ENCODE measurements at regions not wholly inside any gene's neighbourhood (a gene's known extent, or its start where the extent isn't known, plus 50 kb on each side); places are given as distances from the start of the nearest gene placed in this dataset.

DNA sequence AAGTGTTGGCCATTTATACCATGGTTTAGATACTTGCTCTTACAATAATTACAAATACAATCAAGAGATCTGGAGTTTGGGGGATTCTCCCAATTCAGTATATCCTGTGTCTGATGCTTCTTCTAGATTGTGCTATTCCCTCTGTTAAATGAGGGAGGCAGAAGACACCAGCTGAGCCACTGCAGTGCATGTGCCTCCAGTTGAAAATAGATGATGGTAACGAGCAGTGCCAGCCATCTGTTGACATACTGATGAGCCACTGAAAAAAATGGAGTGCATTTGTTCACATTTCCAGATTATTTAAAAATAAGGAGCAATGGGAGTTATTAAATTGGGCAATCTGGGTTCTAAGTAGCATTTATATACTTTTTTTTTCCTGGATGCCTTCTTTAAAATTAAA, 1428.0 kb upstream of the TENM4 start:
- H3K27ac ChIP-seq (ENCODE audit: insufficient read depth, low read length) = no peak overlapping the region
- H2AFZ ChIP-seq (replicated peaks; ENCODE audit: low read length, poor library complexity) = no peak overlapping the region
- in situ Hi-C loops (cut with MboI; ENCODE audit: low sequenced_read_pairs) (no loop called here), dilution Hi-C loops (cut with HindIII; ENCODE audit: low sequenced_read_pairs, unreplicated experiment) (no loop called here), intact Hi-C loops (cut with micrococcal nuclease) (no loop called here)
- no peak overlapping the region for H3K4ac ChIP-seq (ENCODE audit: low read depth, low read length)
- no peak overlapping the region for H4K5ac ChIP-seq (ENCODE audit: low read depth, low read length)
- H3K79me1 ChIP-seq (ENCODE audit: low read depth in 1 of 2, low read length in 2 of 2) = no peaks in the 10 kb centered on the region
- H3K36me3 ChIP-seq (ENCODE audit: control insufficient read depth, insufficient read depth, low read length) = no peaks in the 10 kb centered on the region
- no peak overlapping the region for H3K4me3 ChIP-seq (ENCODE audit: insufficient read depth, low read depth, low read length)
- no peak overlapping the region for H3K9ac ChIP-seq (ENCODE audit: low read depth, low read length)
- H3K23ac ChIP-seq (ENCODE audit: low read depth, low read length) = no peak overlapping the region
- no peaks in the 10 kb centered on the region for H3K27me3 ChIP-seq (ENCODE audit: control insufficient read depth, insufficient read depth, low read length)
- no peak overlapping the region for H2BK15ac ChIP-seq (ENCODE audit: low read depth, low read length)
- ATAC-seq (ENCODE audit: low read depth) (no peak), DNase-seq (no peak)
- WGBS, 2 experiments (ENCODE audit: extremely low coverage in 2 of 2, insufficient read length in 1 of 2) = no CpG with 5 or more reads among the region's 1 CpG
- no peak overlapping the region for H2BK5ac ChIP-seq (ENCODE audit: low read depth, low read length, poor library complexity, severe bottlenecking)
- no peaks in the 10 kb centered on the region for H3K4me1 ChIP-seq (ENCODE audit: control insufficient read depth, insufficient read depth, low read length)
- no peak overlapping the region for H3K14ac ChIP-seq (replicated peaks; ENCODE audit: low read depth, low read length)
- CTCF ChIA-PET = no interaction called here
- H3K4me2 ChIP-seq (ENCODE audit: low read depth, low read length) = no peak overlapping the region
- H3K9me3 ChIP-seq (ENCODE audit: control insufficient read depth, insufficient read depth, low read length) = no peaks in the 10 kb centered on the region
- H2BK120ac ChIP-seq (ENCODE audit: low read depth, low read length) = no peak overlapping the region
- no TSS peak for BruUV-seq (replicated peaks)
- no peaks in the 10 kb centered on the region for H3K9me1 ChIP-seq (ENCODE audit: insufficient read depth, low read length)
- no peak overlapping the region for H4K91ac ChIP-seq (ENCODE audit: insufficient read depth, low read depth, low read length)
- H2BK20ac ChIP-seq (ENCODE audit: low read depth, low read length) = no peak overlapping the region
- no peak overlapping the region for H3K18ac ChIP-seq (ENCODE audit: low read depth, low read length)
- no peak overlapping the region for H2AK9ac ChIP-seq (replicated peaks; ENCODE audit: low read depth, low read length, poor library complexity)
- TF ChIP-seq CEBPB (IDR thresholded peaks at IDR 0.05; ENCODE audit: low read depth, low read length) (no peak), RAD21 (IDR thresholded peaks at IDR 0.05; ENCODE audit: low read length) (no peak), BHLHE40 (IDR thresholded peaks at IDR 0.05; ENCODE audit: low read depth, low read length) (no peak), NFE2L2 (IDR thresholded peaks at IDR 0.05; ENCODE audit: low read depth, low read length) (no peak), RCOR1 (IDR thresholded peaks at IDR 0.05; ENCODE audit: insufficient replicate concordance, low read length) (no peak), MXI1 (IDR thresholded peaks at IDR 0.05; ENCODE audit: borderline replicate concordance, low read depth, low read length) (no peak), MAFK (IDR thresholded peaks at IDR 0.05; ENCODE audit: low read depth, low read length) (no peak)
- TF ChIP-seq, protein P1, sequence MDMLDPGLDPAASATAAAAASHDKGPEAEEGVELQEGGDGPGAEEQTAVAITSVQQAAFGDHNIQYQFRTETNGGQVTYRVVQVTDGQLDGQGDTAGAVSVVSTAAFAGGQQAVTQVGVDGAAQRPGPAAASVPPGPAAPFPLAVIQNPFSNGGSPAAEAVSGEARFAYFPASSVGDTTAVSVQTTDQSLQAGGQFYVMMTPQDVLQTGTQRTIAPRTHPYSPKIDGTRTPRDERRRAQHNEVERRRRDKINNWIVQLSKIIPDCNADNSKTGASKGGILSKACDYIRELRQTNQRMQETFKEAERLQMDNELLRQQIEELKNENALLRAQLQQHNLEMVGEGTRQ (IDR thresholded peaks at IDR 0.05; ENCODE audit: low read depth, low read length) = no peak
- TF ChIP-seq, protein P2, sequence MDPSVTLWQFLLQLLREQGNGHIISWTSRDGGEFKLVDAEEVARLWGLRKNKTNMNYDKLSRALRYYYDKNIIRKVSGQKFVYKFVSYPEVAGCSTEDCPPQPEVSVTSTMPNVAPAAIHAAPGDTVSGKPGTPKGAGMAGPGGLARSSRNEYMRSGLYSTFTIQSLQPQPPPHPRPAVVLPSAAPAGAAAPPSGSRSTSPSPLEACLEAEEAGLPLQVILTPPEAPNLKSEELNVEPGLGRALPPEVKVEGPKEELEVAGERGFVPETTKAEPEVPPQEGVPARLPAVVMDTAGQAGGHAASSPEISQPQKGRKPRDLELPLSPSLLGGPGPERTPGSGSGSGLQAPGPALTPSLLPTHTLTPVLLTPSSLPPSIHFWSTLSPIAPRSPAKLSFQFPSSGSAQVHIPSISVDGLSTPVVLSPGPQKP (IDR thresholded peaks at IDR 0.05; ENCODE audit: borderline replicate concordance, low read depth, low read length) = no peak
- no peak overlapping the region for H4K8ac ChIP-seq (ENCODE audit: low read depth in 2 of 2, low read length in 2 of 2)
- POLR2A ChIA-PET (ENCODE audit: unreplicated experiment) = no interaction called here
- no peak overlapping the region for H2AK5ac ChIP-seq (ENCODE audit: low read depth, low read length)
- no peak overlapping the region for H3K56ac ChIP-seq (ENCODE audit: extremely low read depth, insufficient read depth, low read length)
- no peaks in the 10 kb centered on the region for H4K20me1 ChIP-seq (ENCODE audit: insufficient read depth, low read length)
